SK-N-MC (cell line): ENCODE measurements at regions not wholly inside any gene's neighbourhood (a gene's known extent, or its start where the extent isn't known, plus 50 kb on each side); places are given as distances from the start of the nearest gene placed in this dataset.

Experiments
- EZH2 ChIP-seq: fragments of 200-600 bp; sonication (generic); IDR thresholded peaks from one replicate; pipeline ENCODE4 v1.6.1; 2017; ENCODE audit warnings: antibody characterized with exemption
- FOXP2 ChIP-seq: optimal IDR thresholded peaks from 2 replicates; pipeline ENCODE3; 2011; ENCODE audit warnings: mild to moderate bottlenecking, moderate library complexity; ENCODE audit not compliant: insufficient read depth; ENCODE audit errors: extremely low read length, control extremely low read depth
- POLR2AphosphoS5 ChIP-seq: IDR thresholded peaks from 2 replicates; pipeline ENCODE4 v1.6.1; 2012; ENCODE audit warnings: mild to moderate bottlenecking, low read depth, low read length, borderline replicate concordance

DNA sequence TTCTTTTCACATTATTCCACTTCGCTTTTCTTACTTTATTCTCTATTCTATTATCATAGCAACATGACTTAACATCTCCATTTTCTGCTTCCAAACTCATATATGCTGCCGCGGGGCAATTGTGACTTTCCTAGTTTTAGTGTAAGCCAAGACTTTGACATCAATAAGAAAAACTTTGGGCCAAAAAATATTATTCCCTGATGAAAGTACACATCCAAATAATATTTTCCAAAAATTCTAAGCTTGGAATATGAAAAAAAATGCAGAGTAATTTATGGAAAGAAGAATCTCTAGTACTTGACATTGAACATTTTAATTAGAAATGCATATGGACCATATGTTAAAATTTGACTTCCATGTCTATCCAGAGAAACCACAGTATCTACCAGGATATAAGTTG, 995.1 kb upstream of the INTU start:
- TF ChIP-seq EZH2 (no peak), POLR2AphosphoS5 (no peak), FOXP2 (no peak)
